ENCODE measurements at regions not wholly inside any gene's neighbourhood (a gene's known extent, or its start where the extent isn't known, plus 50 kb on each side); places are given as distances from the start of the nearest gene placed in this dataset.

GRCh38 chr7:124411796-124412195, 353.8 kb downstream of the GPR37 start:
- H3K4me3 ChIP-seq (replicated peaks; ENCODE audit: insufficient read depth, low read length): no peak overlapping the region
- no peak for DNase-seq (ENCODE audit: low read depth in 1 of 2, low spot score in 1 of 2)
- no peak for TF ChIP-seq REST (IDR thresholded peaks at IDR 0.05; ENCODE audit: insufficient replicate concordance, low read depth)
- no peak for TF ChIP-seq CTCF (IDR thresholded peaks at IDR 0.05; ENCODE audit: insufficient read depth, low read length)
- no peak for TF ChIP-seq SPI1 (IDR thresholded peaks at IDR 0.05; ENCODE audit: borderline replicate concordance, low read depth)
- TF ChIP-seq POLR2AphosphoS5 (IDR thresholded peaks at IDR 0.05; ENCODE audit: low read depth): no peak
- TF ChIP-seq GABPA (IDR thresholded peaks at IDR 0.05; ENCODE audit: low read depth): no peak
- H3K27me3 ChIP-seq (ENCODE audit: insufficient read depth, poor library complexity, severe bottlenecking): no peaks in the 10 kb centered on the region
- H3K27ac ChIP-seq (replicated peaks): no peak overlapping the region

GRCh38 chr7:124403587-124403986, 362.0 kb downstream of the GPR37 start:
- Histone ChIP-seq H3K27me3 (ENCODE audit: insufficient read depth, poor library complexity, severe bottlenecking) (no peaks in the 10 kb centered on the region), H3K27ac (replicated peaks) (no peak overlapping the region), H3K4me3 (replicated peaks; ENCODE audit: insufficient read depth, low read length) (no peak overlapping the region)
- DNase-seq (ENCODE audit: low read depth in 1 of 2, low spot score in 1 of 2): no peak
- TF ChIP-seq SPI1 (IDR thresholded peaks at IDR 0.05; ENCODE audit: borderline replicate concordance, low read depth) (no peak), POLR2AphosphoS5 (IDR thresholded peaks at IDR 0.05; ENCODE audit: low read depth) (no peak), GABPA (IDR thresholded peaks at IDR 0.05; ENCODE audit: low read depth) (no peak), CTCF (IDR thresholded peaks at IDR 0.05; ENCODE audit: insufficient read depth, low read length) (no peak), REST (IDR thresholded peaks at IDR 0.05; ENCODE audit: insufficient replicate concordance, low read depth) (no peak)

DNA sequence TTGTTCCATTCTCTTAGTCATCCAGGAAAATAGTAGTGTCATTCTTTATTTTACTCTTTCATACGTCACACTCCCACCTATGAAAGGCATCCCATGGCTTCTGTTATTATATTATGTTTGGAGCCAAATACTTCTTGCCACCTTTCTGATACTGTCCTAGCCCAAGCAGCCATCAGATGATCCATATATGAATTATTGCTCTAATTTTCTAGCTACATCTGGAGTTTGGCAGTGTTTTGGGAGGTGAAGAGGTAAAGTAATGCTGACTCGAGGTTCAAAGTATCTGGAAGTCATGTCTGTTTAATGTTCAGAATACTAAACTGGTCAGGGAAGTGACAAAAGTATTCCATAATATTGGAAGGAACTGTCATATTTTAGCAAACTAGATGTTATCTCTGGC, 362.5 kb downstream of the GPR37 start:
- Histone ChIP-seq H3K27ac (replicated peaks) (no peak overlapping the region), H3K27me3 (ENCODE audit: insufficient read depth, poor library complexity, severe bottlenecking) (no peaks in the 10 kb centered on the region), H3K4me3 (replicated peaks; ENCODE audit: insufficient read depth, low read length) (no peak overlapping the region)
- TF ChIP-seq SPI1 (IDR thresholded peaks at IDR 0.05; ENCODE audit: borderline replicate concordance, low read depth): no peak
- no peak for TF ChIP-seq CTCF (IDR thresholded peaks at IDR 0.05; ENCODE audit: insufficient read depth, low read length)
- TF ChIP-seq REST (IDR thresholded peaks at IDR 0.05; ENCODE audit: insufficient replicate concordance, low read depth): no peak
- no peak for TF ChIP-seq POLR2AphosphoS5 (IDR thresholded peaks at IDR 0.05; ENCODE audit: low read depth)
- DNase-seq (ENCODE audit: low read depth in 1 of 2, low spot score in 1 of 2): no peak

Data from HL-60 (cell line).